Transverse colon (tissue), 4 donors: ENCODE measurements at regions not wholly inside any gene's neighbourhood (a gene's known extent, or its start where the extent isn't known, plus 50 kb on each side); places are given as distances from the start of the nearest gene placed in this dataset.

Experiments
- DNase-seq: peaks from one replicate; pipeline ENCODE4 v3.0.0-alpha.2; 2019
- H3K27ac ChIP-seq, 4 donors: fragments of 200-600 bp; sonication (generic); 2 replicates each; pipeline ENCODE4 v1.5.1; 2016 to 2018; ENCODE audit warnings: inconsistent platforms in 4 of 4
- H3K27me3 ChIP-seq: fragments of 200-600 bp; sonication (generic); 2 replicates; pipeline ENCODE4 v1.5.1; 2017; ENCODE audit warnings: inconsistent platforms
- H3K36me3 ChIP-seq, 4 donors: fragments of 200-600 bp; sonication (generic); 2 replicates each; pipeline ENCODE4 v1.5.1; 2017 to 2019; ENCODE audit warnings: inconsistent platforms in 4 of 4
- H3K4me1 ChIP-seq, 4 donors: fragments of 200-600 bp; sonication (generic); 2 replicates each; pipeline ENCODE4 v1.5.1; 2017 to 2020; ENCODE audit warnings: inconsistent platforms in 4 of 4
- H3K4me3 ChIP-seq, 4 donors: fragments of 200-600 bp; sonication (generic); 1 replicate in 1 of 4; 2 replicates in 3 of 4; pipeline versions ENCODE4 v1.5.1 to v1.6.1; 2017 to 2019; ENCODE audit warnings: inconsistent platforms in 4 of 4
- H3K9me3 ChIP-seq, 2 donors: fragments of 200-600 bp; sonication (generic); 2 replicates each; pipeline ENCODE4 v1.5.1; 2017 to 2019; ENCODE audit warnings: inconsistent platforms in 2 of 2
- CTCF ChIP-seq, 5 experiments: fragments of 200-600 bp in 3 of 5; fragments of 450-650 bp in 2 of 5; sonication (generic) in 3 of 5; IDR thresholded peaks; 1 replicate in 2 of 5; 2 replicates in 3 of 5; pipeline ENCODE4 v1.5.1; 2016 to 2017; ENCODE audit warnings: antibody characterized with exemption in 5 of 5, inconsistent platforms in 3 of 5, mild to moderate bottlenecking in 2 of 5, moderate library complexity in 1 of 5
- EP300 ChIP-seq: sonication (generic); formaldehyde crosslinking; IDR thresholded peaks from one replicate; pipeline ENCODE4 v1.6.1; 2017; ENCODE audit warnings: antibody characterized with exemption, low read depth
- POLR2A ChIP-seq: fragments of 450-650 bp; IDR thresholded peaks from one replicate; pipeline ENCODE4 v1.6.1; 2016; ENCODE audit warnings: antibody characterized with exemption, mild to moderate bottlenecking, moderate library complexity
- POLR2AphosphoS5 ChIP-seq, 3 donors: sonication (generic); formaldehyde crosslinking; IDR thresholded peaks; one replicate each; pipeline ENCODE4 v1.6.1; 2016; ENCODE audit warnings: antibody characterized with exemption in 3 of 3
- WGBS, 2 donors: methylation state at CpG; one replicate each; pipeline ENCODE4 v1.1.5; 2018; ENCODE audit warnings: low coverage in 1 of 2; 5-methylcytosine and 5-hydroxymethylcytosine counted together
- in situ Hi-C, 4 donors: fragments of 200-750 bp; cut with MboI; loops; one replicate each; pipeline versions ENCODE4 v1.15.0 to v1.15.1; 2017; ENCODE audit warnings: low sequenced_read_pairs in 3 of 4, low pct_ligation_motif_present in 1 of 4, low pct_unique_long_range_greater_than_20kb in 1 of 4
- intact Hi-C: fragments of 100-400 bp; cut with DNase I; formaldehyde crosslinking; loops from one replicate; pipeline ENCODE4 v1.15.1; 2023; ENCODE audit warnings: low total_unique reads

GRCh38 chr2:83378921-83379320 lies 1080.2 kb downstream of the SUCLG1 start:
- in situ Hi-C loops (no loop called here), intact Hi-C loops (no loop called here)
- no peak for TF ChIP-seq POLR2A
- TF ChIP-seq CTCF (IDR thresholded peaks at IDR 0.05), result no peak
- TF ChIP-seq EP300, result no peak
- TF ChIP-seq POLR2AphosphoS5 (IDR thresholded peaks at IDR 0.05), result no peak
- no peaks in the 10 kb centered on the region for H3K36me3 ChIP-seq
- no peaks in the 10 kb centered on the region for H3K9me3 ChIP-seq
- no peaks in the 10 kb centered on the region for H3K27me3 ChIP-seq
- DNase-seq, result no peak
- no peak overlapping the region for H3K27ac ChIP-seq
- no peak overlapping the region for H3K4me3 ChIP-seq
- H3K4me1 ChIP-seq, result no peaks in the 10 kb centered on the region

GRCh38 chr2:83376731-83377130 lies 1082.3 kb downstream of the SUCLG1 start:
- in situ Hi-C loops, result no loop called here
- TF ChIP-seq CTCF (IDR thresholded peaks at IDR 0.05), result no peak
- no peak for TF ChIP-seq EP300
- no peak for TF ChIP-seq POLR2AphosphoS5 (IDR thresholded peaks at IDR 0.05)
- no peak for TF ChIP-seq POLR2A
- intact Hi-C loops, result no loop called here
- WGBS, 2 donors, result 42 to 52% methylated on average over 2 of the region's 2 CpGs
- Histone ChIP-seq H3K4me1 (no peaks in the 10 kb centered on the region), H3K27ac (no peak overlapping the region), H3K36me3 (no peaks in the 10 kb centered on the region), H3K9me3 (no peaks in the 10 kb centered on the region), H3K4me3 (no peak overlapping the region), H3K27me3 (no peaks in the 10 kb centered on the region)
- no peak for DNase-seq

GRCh38 chr2:83370419-83370762 lies 1088.7 kb downstream of the SUCLG1 start:
- Histone ChIP-seq H3K27me3 (no peaks in the 10 kb centered on the region), H3K4me1 (no peaks in the 10 kb centered on the region), H3K9me3 (no peaks in the 10 kb centered on the region), H3K4me3 (no peak overlapping the region), H3K27ac (no peak overlapping the region), H3K36me3 (no peaks in the 10 kb centered on the region)
- no peak for DNase-seq
- intact Hi-C loops, result no loop called here
- in situ Hi-C loops, result no loop called here
- TF ChIP-seq EP300, result no peak
- TF ChIP-seq POLR2A, result no peak
- TF ChIP-seq CTCF (IDR thresholded peaks at IDR 0.05), result no peak
- no peak for TF ChIP-seq POLR2AphosphoS5 (IDR thresholded peaks at IDR 0.05)
- 66 to 74% methylated on average over 2 of the region's 2 CpGs for WGBS, 2 donors

GRCh38 chr2:83369601-83370418 lies 1089.3 kb downstream of the SUCLG1 start:
- Histone ChIP-seq H3K36me3 (no peaks in the 10 kb centered on the region), H3K27ac (no peak overlapping the region), H3K4me1 (no peaks in the 10 kb centered on the region), H3K4me3 (no peak overlapping the region), H3K27me3 (no peaks in the 10 kb centered on the region), H3K9me3 (no peaks in the 10 kb centered on the region)
- in situ Hi-C loops, result no loop called here
- intact Hi-C loops, result no loop called here
- no peak for DNase-seq
- no peak for TF ChIP-seq POLR2A
- no peak for TF ChIP-seq POLR2AphosphoS5 (IDR thresholded peaks at IDR 0.05)
- TF ChIP-seq EP300, result no peak
- TF ChIP-seq CTCF (IDR thresholded peaks at IDR 0.05), result no peak
- WGBS, 2 donors, result 78 to 86% methylated on average over 3 to 6 of the region's 6 CpGs
